Tibial nerve (tissue), 4 donors: ENCODE measurements at regions not wholly inside any gene's neighbourhood (a gene's known extent, or its start where the extent isn't known, plus 50 kb on each side); places are given as distances from the start of the nearest gene placed in this dataset.

Experiments
- EP300 ChIP-seq, 2 donors: sonication (generic); formaldehyde crosslinking; IDR thresholded peaks; one replicate each; pipeline ENCODE4 v1.6.1; 2017; ENCODE audit warnings: antibody characterized with exemption in 2 of 2, mild to moderate bottlenecking in 1 of 2
- POLR2A ChIP-seq, 2 donors: fragments of 450-650 bp; IDR thresholded peaks; one replicate each; pipeline ENCODE4 v1.6.1; 2017; ENCODE audit warnings: antibody characterized with exemption in 2 of 2, mild to moderate bottlenecking in 2 of 2, moderate library complexity in 2 of 2
- TF ChIP-seq, protein P1 (sequence below), 5 experiments: fragments of 200-600 bp in 3 of 5; fragments of 450-650 bp in 2 of 5; sonication (generic) in 3 of 5; IDR thresholded peaks; one replicate each; pipeline ENCODE4 v1.5.1; 2016 to 2019; ENCODE audit warnings: antibody characterized with exemption in 5 of 5, mild to moderate bottlenecking in 3 of 5, moderate library complexity in 2 of 5

GRCh38 chr16:72664509-72665408, 383.2 kb downstream of the ZFHX3 start:
- TF ChIP-seq POLR2A (IDR thresholded peaks at IDR 0.05) = peak in 1 of 2 donors; percentile 35
- TF ChIP-seq, protein P1, sequence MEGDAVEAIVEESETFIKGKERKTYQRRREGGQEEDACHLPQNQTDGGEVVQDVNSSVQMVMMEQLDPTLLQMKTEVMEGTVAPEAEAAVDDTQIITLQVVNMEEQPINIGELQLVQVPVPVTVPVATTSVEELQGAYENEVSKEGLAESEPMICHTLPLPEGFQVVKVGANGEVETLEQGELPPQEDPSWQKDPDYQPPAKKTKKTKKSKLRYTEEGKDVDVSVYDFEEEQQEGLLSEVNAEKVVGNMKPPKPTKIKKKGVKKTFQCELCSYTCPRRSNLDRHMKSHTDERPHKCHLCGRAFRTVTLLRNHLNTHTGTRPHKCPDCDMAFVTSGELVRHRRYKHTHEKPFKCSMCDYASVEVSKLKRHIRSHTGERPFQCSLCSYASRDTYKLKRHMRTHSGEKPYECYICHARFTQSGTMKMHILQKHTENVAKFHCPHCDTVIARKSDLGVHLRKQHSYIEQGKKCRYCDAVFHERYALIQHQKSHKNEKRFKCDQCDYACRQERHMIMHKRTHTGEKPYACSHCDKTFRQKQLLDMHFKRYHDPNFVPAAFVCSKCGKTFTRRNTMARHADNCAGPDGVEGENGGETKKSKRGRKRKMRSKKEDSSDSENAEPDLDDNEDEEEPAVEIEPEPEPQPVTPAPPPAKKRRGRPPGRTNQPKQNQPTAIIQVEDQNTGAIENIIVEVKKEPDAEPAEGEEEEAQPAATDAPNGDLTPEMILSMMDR (IDR thresholded peaks at IDR 0.05) = peak in 1 of 5 experiments; percentile 43
- TF ChIP-seq EP300 (IDR thresholded peaks at IDR 0.05) = peak in 1 of 2 donors; percentile 33
